ENCODE measurements at regions not wholly inside any gene's neighbourhood (a gene's known extent, or its start where the extent isn't known, plus 50 kb on each side); places are given as distances from the start of the nearest gene placed in this dataset.
"Not testable (repeated sequence)": the region's sequence is repeated elsewhere in the genome, so short reads cannot be mapped to it uniquely, and the experiment has no call there.

- no peak for DNase-seq
These were observed 102.0 kb upstream of the NREP start for GRCh38 chr5:111859031-111859430.

GRCh38 chr5:111857623-111858022, 100.6 kb upstream of the NREP start:
- DNase-seq, result no peak

GRCh38 chr5:111856876-111857466, 100.0 kb upstream of the NREP start:
- DNase-seq, result no peak

DNA sequence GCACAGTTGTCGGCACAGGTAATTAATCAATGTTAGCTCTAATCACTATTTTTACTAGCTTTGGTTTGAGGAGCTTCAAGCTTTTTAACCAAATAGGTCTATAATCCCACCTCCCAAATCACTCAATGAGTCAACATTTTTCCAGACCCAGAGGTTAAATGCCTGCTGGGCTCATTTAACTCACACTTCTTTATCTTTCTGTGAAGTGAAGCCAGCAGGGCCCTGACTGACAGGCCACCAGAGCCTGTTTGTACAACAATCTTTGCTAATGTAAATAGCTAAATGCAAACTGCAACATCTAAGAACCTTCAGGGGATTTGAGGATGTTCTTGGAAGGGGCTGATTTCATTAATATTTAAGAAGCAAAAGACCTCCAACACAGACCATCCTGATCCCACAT, 98.4 kb upstream of the NREP start:
- no peak for DNase-seq

- DNase-seq, result no peak
These were observed 97.2 kb upstream of the NREP start for GRCh38 chr5:111854186-111854585.

GRCh38 chr5:111853748-111854147, 96.8 kb upstream of the NREP start:
- peak; percentile 56 for DNase-seq

DNA sequence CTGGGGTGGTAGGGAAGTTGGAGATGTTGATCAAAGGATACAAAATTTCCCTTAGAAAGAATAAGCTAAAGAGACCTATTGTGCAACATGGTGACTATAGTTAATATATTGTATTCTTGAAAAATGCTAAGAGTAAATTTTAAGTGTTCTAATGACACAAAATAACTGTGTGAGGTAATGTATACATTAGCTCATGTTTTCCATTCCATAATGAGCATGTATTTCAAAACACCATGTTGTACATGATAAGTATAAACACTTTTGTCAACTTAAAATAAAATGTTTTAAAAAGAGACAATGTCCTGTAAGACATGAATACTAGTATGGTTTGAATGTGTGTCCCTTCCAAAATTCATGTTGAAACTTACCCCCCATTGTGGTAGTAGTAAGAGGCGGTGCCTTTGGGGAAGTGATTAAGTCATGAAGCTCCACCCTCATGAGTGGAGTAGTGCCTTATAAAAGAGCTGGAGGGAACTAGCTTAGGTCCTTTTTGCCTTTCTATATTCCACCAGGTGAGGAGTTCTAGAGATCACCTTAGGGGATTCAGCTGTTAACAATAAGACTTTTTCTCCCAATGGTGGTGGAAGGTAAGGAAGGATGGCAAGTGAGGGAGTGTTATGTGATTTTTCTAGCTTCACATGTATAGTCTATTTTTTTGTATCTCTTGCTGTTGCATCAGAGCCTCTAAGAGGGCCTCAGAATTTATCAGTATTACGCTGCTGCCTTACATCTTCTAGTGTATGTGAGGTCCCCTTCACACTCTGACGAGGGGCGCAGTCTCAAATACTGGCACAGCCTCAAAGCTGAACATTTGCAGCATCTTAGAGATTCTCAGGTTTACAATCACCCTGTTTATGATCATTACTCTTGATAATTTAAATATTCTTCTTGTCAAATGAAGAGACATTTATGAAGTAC, 94.9 kb upstream of the NREP start:
- DNase-seq, result no peak

DNA sequence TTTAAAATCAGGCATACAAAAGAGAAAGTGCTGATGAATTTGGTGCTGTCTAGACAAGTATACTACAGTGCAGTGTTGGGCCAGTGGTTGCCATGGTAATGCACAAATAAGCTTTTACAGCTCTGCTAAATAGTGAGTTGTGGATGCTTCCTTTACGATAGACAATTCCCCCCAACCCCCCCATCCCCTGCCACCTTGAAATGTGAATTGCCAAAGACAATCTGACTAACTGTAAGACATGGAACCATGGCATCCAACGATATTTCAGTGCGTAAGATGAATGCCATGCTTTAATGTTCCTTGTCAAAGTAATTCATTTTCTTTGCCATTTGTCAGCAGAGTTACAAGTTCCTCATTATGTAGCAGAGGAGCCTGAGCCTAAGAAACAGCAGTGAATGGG, 91.5 kb upstream of the NREP start:
- DNase-seq, result no peak

DNA sequence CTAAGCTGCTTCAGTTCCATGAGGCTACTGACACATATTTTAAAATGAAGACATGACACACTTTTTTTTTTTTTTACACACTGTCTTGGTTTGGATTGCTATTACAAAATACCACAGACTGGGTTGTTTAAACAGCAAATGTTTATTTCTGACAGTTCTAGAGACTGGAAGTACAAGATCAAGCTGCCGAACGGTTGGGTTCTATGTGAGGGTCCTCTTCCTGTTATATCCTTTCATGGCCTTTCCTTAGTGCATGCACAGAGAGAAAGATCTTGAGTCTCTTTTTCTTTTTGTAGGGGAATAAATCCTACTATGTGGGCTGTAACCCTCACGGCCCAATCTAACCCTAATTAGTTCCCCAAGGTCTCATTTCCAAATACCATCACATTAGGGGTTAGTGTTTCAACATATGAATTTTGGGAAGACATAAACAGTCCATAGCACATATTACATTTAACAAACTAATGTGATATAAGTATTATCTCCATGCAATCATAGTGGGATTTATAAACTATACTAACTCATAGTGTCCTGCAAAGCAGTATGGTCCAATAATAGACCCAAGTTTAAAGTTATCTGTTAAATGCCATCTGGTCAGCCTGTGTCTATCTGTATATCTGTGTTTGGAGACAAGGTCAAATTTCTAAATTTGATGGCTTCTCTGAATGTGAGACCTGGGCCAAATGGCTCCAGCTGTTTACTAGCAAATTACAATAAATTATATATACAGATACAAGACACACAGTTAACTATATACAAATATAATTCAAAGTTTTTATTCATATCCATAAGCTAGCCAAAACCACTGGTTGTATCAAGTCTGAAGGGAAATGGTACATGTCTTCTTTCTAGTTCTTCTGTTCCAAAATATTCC, 90.3 kb upstream of the NREP start:
- no peak for DNase-seq

DNA sequence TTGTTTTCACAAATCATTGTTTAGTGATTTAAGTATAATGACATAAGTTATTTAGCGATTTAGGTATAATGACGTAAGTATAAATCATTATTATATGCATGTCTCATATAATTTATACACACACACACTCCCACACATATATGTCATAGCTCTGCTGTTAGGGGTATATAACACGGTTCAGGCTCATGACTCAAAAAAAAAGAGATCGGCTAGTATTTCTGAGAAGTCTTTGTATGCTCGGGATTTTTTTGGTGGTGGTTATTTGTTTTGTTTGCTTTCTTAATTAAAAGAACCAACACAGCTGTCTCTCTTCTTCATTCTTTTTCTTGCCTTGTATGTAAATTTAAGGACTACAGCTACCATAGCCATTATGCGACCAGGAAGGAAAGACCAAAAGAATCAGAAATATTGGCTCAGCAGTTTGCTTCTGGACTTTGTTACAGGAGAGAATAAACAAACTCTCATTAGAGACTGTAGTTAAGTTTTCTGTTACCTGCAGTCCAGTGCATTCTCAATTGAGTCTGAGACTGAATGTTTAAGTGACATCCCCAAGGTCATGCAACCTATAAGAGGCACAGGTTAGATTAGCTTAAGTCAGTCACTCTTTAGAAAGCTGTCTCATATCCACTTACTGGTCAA, 83.2 kb upstream of the NREP start:
- DNase-seq, result no peak

GRCh38 chr5:111839438-111839837, 82.4 kb upstream of the NREP start:
- no peak for DNase-seq

DNA sequence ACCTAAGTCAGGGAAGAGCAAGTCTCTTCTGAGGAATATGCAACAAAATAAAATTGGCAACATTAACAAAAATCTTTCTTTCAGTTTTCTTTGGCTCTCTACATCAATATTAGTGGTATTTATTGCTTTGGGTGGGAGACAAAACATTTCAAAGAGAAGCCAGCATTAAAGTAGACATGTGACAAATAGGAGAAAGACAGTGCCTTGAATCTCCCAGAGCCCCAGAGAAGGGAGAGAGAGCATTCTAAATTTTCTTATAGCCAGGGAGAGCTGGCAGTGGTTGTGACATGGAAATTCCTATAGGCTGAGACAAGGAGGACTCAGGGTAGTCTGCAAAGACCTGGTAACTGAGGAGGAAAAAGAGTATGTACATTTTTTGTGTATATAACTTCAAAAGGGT, 79.4 kb upstream of the NREP start:
- DNase-seq, result no peak

DNA sequence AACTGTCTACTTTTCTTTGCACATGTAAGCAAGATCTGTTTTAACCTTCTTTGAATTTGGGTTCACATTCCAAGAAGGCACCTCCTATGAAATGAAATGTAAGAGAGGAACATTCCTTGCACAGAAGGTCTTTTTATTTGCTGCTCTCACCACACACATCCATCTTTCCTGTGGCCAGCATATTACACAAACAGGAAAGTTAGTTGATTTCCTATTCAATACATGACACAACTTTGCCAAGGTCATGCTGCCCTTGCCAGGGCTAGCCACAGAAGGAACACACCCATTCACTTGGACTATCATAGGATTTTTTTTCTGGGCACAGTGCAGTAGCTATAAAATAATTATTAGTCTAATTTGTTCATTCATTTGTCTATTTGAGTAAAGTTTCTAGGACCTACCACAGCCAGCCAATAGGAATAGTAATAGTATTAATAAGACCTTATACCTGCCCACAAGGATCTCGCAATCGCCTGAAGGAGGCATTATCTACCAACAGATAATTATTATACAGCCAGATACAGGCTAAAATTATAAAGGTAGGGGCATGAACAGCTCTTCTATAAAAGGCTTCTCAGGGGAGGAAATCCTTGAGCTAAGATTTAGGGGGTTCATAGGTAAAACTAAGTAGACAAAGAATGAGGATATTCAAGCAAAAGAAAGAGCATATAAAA, 78.1 kb upstream of the NREP start:
- DNase-seq, result no peak

DNA sequence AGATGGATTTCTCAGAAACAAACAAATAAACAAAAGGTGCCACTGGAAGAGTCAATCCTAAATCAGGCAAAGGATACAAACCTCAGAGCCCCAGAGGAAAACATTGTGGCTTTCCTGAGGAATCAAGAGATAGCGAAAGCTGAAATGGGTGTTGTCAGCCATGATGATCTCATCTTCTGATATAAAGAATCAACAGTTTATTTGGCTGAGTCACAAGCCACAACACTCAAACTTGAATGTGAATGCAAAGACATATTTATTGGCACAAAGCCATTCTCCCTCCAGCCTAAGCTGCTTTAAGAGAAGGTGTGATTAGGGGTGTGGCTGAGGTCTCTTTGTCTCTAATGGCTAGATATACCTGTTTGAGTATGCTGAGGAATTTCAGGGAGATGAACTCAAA, 73.3 kb upstream of the NREP start:
- no peak for DNase-seq

DNA sequence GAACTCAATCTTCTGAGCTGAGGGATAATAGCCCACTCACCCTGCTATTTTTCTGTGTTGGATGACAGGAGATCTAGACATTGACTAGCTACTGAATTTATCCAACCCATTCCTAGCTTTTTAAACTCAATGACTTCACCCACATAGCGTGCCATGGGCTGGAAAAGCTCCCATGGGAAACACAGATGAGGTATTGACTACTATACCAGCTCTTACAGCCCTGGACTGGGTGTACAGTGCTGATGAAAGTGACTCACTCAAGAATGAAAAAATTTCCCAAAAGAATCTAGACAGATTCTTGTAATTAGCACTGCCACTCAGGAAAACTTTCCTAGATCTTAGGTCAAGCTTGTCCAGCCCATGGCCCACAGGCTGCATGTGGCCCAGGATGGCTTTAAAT, 72.7 kb upstream of the NREP start:
- DNase-seq, result no peak

- DNase-seq, result no peak
These were observed 69.1 kb upstream of the NREP start for GRCh38 chr5:111826064-111826463.

DNA sequence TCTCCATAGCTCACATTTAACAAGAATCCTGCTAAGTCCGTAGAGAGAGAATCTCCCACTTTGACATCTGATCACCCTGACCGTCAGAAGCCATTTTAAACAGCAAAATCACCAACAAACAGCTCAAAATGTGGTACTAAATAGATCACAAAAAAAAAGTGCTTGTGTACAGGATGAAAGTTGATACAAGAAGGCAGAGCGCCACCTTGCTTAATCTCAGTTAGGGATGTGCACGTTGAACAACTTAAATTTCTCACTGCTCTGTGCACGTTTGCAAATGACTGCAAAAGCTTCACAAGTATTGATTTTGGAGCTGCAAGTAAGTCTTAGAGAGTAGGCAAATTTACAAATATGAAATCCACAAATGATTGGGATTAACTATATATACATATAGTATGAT, 63.1 kb upstream of the NREP start:
- DNase-seq, result no peak

DNA sequence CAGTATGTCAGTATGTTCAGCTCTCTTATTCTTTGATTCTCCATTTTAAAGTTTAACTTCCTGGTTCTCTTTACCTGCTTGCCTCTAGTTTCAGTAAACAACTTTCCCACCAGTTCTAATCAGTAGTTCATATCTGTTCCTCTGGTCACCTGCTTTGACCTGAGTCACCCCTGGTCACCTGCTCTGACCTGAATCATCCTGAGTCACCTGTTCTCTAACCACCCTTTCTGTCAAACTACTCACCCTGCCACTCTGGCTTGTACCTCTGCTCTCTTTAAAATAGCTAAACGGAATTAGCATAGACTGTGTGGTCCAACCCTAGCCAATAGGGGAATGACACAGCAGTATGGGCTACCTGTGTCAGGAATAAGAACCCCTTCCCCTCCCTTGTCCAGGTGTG, 62.0 kb upstream of the NREP start:
- not testable (repeated sequence) for DNase-seq

- DNase-seq, result no peak
These were observed 56.5 kb upstream of the NREP start for GRCh38 chr5:111813537-111813936.

DNA sequence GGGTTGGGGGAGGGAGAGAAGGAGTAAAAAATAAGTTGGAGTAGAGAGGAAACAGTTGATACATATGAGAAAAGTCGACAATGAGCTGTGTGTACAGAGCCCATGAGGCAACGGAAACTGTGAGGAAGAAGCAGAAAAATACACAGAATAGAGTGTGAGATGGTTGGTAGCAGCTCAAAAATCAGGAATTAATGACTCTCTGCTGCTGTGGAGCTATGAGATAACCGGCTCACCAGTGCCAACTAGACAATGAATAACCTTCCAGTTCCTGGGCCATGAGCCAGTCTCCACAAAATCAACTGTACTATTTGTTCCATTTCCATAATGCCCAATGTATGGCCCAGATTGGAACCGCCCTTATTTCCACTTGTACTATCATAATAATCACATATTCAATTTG, 53.1 kb upstream of the NREP start:
- DNase-seq, result no peak

Measured in NCI-H2171 (cell line).